Activated T-helper 1 cell treated with anti-CD3 and anti-CD28 coated beads, Interleukin-12 subunit alpha, Interleukin-12 subunit beta, Interleukin-2, Interleukin-4 antibody, amounts not matched to agents 30 ng/mL and 10 ng/mL and 1 ng/mL, durations not matched to agents 14 hours and 24 hours and 36 hours (primary cell): ENCODE measurements at regions not wholly inside any gene's neighbourhood (a gene's known extent, or its start where the extent isn't known, plus 50 kb on each side); places are given as distances from the start of the nearest gene placed in this dataset.
"Not testable (repeated sequence)": the region's sequence is repeated elsewhere in the genome, so short reads cannot be mapped to it uniquely, and the experiment has no call there.

Source experiments
- DNase-seq: peaks from one replicate; pipeline ENCODE4 v3.0.0; 2021; ENCODE audit warnings: low spot score
- H3K27ac Mint-ChIP-seq: one replicate; pipeline ENCODE4 v1.8.0; 2021; ENCODE audit warnings: mild to moderate bottlenecking, mixed read lengths
- H3K27me3 Mint-ChIP-seq: one replicate; pipeline ENCODE4 v1.8.0; 2022; ENCODE audit warnings: mild to moderate bottlenecking, moderate library complexity, mixed read lengths; ENCODE audit not compliant: insufficient read depth
- H3K36me3 Mint-ChIP-seq: one replicate; pipeline ENCODE4 v1.8.0; 2021; ENCODE audit warnings: low read depth, mixed read lengths
- H3K4me1 Mint-ChIP-seq: one replicate; pipeline ENCODE4 v1.8.0; 2021; ENCODE audit warnings: low read depth, mixed read lengths
- H3K4me3 Mint-ChIP-seq: one replicate; pipeline ENCODE4 v1.8.0; 2021; ENCODE audit warnings: mild to moderate bottlenecking, moderate library complexity, mixed read lengths
- H3K9me3 Mint-ChIP-seq: one replicate; pipeline ENCODE4 v1.8.0; 2021; ENCODE audit warnings: mixed read lengths
- intact Hi-C: fragments of 100-400 bp; cut with micrococcal nuclease; formaldehyde crosslinking; loops from one replicate; pipeline ENCODE4 v1.15.1; 2024

DNA sequence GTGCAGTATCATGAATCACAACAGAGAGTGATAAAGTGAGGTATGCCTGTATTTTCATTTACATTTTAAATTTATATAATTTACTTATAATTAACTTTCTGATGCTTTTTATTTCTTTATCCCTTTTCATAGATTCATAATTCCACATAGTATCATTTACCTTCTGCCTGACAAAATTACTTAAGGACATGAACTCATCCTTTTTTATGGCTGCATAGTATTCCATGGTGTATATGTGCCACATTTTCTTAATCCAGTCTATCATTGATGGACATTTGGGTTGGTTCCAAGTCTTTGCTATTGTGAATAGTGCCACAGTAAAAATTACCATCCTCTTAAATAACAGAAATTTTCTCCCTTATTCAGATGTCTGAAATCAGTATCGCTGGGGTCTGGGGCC, 224.5 kb downstream of the ANKRD7 start:
- intact Hi-C loops, H3K4me3 Mint-ChIP-seq, H3K4me1 Mint-ChIP-seq, H3K27me3 Mint-ChIP-seq, H3K36me3 Mint-ChIP-seq, H3K27ac Mint-ChIP-seq, DNase-seq, H3K9me3 Mint-ChIP-seq: not testable (repeated sequence)

DNA sequence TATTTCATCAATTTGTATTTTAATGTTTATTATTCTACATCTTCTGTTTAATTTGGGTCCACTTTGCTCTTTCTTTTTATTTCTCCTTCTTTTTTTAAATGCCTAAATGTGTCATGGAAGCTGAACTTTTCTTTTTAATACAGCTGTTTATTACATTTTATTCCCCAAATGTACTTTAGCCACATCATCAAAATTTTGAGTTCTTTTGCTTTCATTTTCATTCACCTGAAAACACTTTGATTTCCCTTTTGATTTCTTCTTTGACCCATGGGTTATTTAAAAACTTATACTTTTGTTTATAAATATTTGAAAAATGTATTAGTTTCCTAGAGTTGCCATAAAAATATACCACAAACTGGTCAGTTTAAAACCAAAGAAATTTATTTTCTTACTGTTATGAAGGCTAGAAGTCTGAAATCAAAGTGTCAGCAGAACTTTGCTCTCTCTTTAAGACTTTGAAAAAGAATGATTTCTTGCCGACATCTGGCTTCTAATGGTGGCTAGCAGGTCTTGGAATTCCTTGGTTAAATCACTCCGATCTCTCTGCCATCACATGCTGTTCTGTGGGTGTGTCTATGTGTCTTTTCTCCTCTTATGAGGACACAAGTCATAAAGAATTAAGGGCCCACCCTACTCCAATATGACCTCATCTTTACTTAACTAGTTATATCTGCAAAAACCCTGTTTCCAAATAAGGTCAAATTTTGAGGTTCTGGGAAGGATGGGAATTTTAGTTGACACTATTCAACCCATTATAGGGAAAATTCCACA, 225.5 kb downstream of the ANKRD7 start:
- H3K27ac Mint-ChIP-seq = no peak overlapping the region
- H3K4me3 Mint-ChIP-seq = no peak overlapping the region
- intact Hi-C loops = no loop called here
- H3K36me3 Mint-ChIP-seq = no peaks in the 10 kb centered on the region
- H3K4me1 Mint-ChIP-seq = no peaks in the 10 kb centered on the region
- H3K27me3 Mint-ChIP-seq = no peaks in the 10 kb centered on the region
- DNase-seq = no peak
- H3K9me3 Mint-ChIP-seq = peaks cover 8% of the 10 kb centered on the region

DNA sequence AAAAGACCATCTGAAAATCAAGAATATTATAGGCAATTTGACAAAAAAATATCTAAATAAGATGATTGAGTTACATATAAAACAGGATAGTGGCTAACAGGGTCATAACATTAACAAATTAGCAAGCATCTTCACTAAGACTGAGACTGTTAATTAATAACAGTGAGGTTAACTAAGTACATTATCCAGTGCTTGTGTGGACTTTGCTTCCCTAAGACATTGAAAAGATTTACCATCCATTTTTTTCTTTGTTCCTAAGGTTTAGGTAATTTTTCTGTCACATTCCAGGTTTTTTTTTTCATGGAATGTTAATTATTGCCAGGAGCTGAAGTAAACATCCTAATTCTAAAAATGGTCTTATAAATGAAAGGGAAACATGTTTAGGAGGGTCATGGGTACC, 227.6 kb downstream of the ANKRD7 start:
- Mint-ChIP-seq H3K27ac (no peak overlapping the region), H3K9me3 (peaks cover 8% of the 10 kb centered on the region), H3K36me3 (no peaks in the 10 kb centered on the region), H3K4me1 (no peaks in the 10 kb centered on the region), H3K4me3 (no peak overlapping the region), H3K27me3 (no peaks in the 10 kb centered on the region)
- no peak for DNase-seq
- intact Hi-C loops = no loop called here

DNA sequence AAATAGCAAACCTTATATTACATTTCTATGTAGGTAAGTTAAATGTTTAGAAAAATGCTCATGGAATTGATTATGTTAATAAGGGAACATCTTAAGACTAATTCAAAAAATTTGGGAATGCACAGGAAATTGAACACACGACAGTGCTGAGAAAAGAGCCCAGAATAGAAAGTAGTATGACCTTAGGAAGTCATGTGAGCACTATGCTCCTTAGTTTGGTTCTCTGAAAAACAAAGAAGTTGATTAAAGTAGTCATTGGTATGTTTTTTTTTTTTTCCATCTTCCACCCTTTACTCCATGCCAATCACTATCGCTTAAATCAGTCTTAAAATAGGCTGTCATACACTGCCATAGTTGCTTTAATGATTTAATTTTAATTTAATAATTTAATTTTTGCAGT, 242.9 kb downstream of the ANKRD7 start:
- intact Hi-C loops = no loop called here

DNA sequence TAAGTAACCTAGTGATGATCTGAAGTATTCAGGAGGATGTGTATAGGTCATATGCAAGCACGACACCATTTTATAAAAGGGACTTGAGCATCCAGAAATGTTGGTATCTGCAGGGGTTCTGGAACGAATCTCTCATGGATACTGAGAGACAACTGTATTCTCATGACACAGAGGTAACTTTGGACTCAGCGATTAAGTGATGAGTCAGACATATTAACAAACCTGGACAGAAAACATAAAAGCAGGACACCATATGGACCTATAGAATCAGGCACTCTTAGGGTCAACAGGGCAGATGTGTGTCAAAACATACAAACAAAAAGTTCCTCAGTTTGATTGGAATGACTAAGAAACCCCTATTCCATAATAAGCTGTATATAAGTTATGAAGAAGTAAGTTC, 248.1 kb downstream of the ANKRD7 start:
- DNase-seq = no peak
- H3K9me3 Mint-ChIP-seq = no peaks in the 10 kb centered on the region
- intact Hi-C loops = no loop called here
- no peaks in the 10 kb centered on the region for H3K4me1 Mint-ChIP-seq
- no peak overlapping the region for H3K4me3 Mint-ChIP-seq
- no peaks in the 10 kb centered on the region for H3K27me3 Mint-ChIP-seq
- no peaks in the 10 kb centered on the region for H3K36me3 Mint-ChIP-seq
- H3K27ac Mint-ChIP-seq = no peak overlapping the region

More for the DNA sequence above, 242.9 kb downstream of the ANKRD7 start:
- H3K4me3 Mint-ChIP-seq = no peak overlapping the region
- H3K27me3 Mint-ChIP-seq = no peaks in the 10 kb centered on the region
- no peaks in the 10 kb centered on the region for H3K4me1 Mint-ChIP-seq
- H3K36me3 Mint-ChIP-seq = no peaks in the 10 kb centered on the region
- DNase-seq = no peak
- H3K27ac Mint-ChIP-seq = no peak overlapping the region
- H3K9me3 Mint-ChIP-seq = no peaks in the 10 kb centered on the region

DNA sequence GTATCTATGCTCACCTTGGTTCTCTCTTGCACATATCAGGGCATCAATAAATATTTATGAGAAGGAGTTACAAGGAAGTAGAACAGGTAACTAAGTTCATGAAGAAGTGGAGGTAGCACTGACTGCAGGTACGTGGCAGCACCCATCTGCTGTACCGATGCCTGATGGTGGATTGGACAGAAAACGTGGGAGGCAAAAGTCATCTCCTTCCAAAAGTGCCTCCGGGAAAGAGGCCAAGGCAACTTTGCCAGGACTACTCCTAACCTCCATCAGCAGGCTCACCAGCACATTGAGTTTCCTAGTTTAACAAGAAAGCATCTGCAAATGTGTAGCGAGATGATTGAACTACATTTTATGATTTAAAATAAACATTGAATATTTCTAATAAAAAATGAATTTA, 248.8 kb downstream of the ANKRD7 start:
- Mint-ChIP-seq H3K27ac (no peak overlapping the region), H3K27me3 (no peaks in the 10 kb centered on the region), H3K4me3 (no peak overlapping the region), H3K36me3 (no peaks in the 10 kb centered on the region), H3K9me3 (no peaks in the 10 kb centered on the region), H3K4me1 (no peaks in the 10 kb centered on the region)
- intact Hi-C loops = no loop called here
- DNase-seq = no peak

DNA sequence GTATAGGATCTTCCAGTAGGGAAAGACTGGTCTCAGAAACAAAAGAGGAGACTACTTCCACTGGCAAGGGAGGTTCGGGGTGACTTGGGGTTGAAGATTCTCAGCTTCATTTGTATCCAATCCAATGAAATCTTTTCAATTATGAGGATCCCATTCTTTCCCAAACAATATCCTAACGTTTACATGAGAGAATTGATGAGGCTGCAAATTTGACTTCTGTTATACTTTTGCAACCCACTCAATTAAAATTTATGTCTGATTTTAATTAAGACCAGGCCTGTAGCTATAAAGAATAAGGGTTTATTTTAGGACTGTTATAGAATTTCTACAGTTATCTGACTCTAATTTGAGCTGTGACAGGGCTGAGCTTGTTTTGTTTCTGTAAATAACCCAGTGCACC, 251.5 kb downstream of the ANKRD7 start:
- no peaks in the 10 kb centered on the region for H3K27me3 Mint-ChIP-seq
- no peak for DNase-seq
- H3K9me3 Mint-ChIP-seq = no peaks in the 10 kb centered on the region
- H3K4me1 Mint-ChIP-seq = no peaks in the 10 kb centered on the region
- no peak overlapping the region for H3K27ac Mint-ChIP-seq
- no peak overlapping the region for H3K4me3 Mint-ChIP-seq
- no peaks in the 10 kb centered on the region for H3K36me3 Mint-ChIP-seq
- intact Hi-C loops = no loop called here

DNA sequence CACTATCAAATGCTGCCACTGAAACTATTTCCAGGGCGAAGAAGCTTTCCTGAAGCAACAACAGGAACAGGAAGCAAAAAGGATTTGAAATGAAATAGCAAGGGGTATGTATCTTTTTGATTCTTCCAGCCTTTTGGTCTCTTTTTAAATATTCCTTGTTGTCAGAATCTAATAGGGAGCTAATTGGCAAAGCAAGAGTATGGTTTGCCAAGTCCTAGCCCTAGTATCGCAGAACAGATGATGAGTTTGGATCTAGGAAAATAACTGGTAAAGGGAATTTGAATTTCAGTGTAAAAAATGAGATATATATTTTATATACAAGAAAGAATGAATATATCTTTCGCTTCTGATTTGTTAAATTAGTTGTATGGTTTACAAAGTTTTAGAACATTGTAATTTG, 252.5 kb downstream of the ANKRD7 start:
- H3K36me3 Mint-ChIP-seq = no peaks in the 10 kb centered on the region
- H3K4me3 Mint-ChIP-seq = no peak overlapping the region
- no peak overlapping the region for H3K27ac Mint-ChIP-seq
- H3K9me3 Mint-ChIP-seq = peaks cover 3% of the 10 kb centered on the region
- intact Hi-C loops = no loop called here
- no peaks in the 10 kb centered on the region for H3K27me3 Mint-ChIP-seq
- no peaks in the 10 kb centered on the region for H3K4me1 Mint-ChIP-seq
- no peak for DNase-seq

DNA sequence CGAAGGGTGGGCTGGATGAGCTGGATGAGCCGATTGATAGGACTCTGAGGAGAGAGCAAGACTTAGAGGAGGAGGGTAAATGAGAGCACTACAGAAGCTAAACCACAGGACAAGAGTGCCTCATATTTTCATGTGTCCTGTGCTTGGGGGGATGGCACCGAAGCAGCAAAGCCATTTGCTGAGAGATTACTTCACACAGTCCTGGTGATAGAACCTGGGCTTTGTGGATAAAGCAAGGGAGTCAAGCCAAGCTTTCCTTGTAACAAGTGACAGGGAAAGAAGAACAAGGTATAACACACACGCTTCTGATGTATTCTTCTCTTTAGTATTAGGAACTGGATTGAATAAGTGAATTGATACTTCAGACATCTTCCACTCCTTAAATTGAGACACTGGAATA, 253.7 kb downstream of the ANKRD7 start:
- peaks cover 10% of the 10 kb centered on the region for H3K9me3 Mint-ChIP-seq
- DNase-seq = no peak
- no peaks in the 10 kb centered on the region for H3K4me1 Mint-ChIP-seq
- no peaks in the 10 kb centered on the region for H3K27me3 Mint-ChIP-seq
- H3K27ac Mint-ChIP-seq = no peak overlapping the region
- intact Hi-C loops = no loop called here
- no peaks in the 10 kb centered on the region for H3K36me3 Mint-ChIP-seq
- H3K4me3 Mint-ChIP-seq = no peak overlapping the region

DNA sequence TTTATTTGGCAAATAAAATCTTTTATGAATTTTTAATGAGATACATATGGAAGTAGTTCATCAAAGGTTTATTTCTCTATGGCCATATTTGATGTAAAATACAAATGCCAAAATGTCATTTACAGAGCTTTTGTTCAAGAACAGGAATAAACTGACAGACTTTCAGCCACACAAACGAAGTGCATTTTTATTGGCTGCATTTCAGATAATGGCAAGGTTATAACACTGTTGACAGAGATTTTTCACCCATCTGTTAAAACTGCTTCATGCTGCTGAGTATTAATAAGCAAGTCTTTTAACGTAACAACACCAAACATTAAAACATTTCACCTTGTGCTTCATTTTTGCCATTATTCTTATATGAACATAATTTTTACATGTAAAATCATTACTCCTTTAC, 254.4 kb downstream of the ANKRD7 start:
- H3K4me3 Mint-ChIP-seq = no peak overlapping the region
- H3K27ac Mint-ChIP-seq = no peak overlapping the region
- H3K4me1 Mint-ChIP-seq = no peaks in the 10 kb centered on the region
- peaks cover 10% of the 10 kb centered on the region for H3K9me3 Mint-ChIP-seq
- no peaks in the 10 kb centered on the region for H3K27me3 Mint-ChIP-seq
- intact Hi-C loops = no loop called here
- H3K36me3 Mint-ChIP-seq = no peaks in the 10 kb centered on the region
- DNase-seq = no peak

DNA sequence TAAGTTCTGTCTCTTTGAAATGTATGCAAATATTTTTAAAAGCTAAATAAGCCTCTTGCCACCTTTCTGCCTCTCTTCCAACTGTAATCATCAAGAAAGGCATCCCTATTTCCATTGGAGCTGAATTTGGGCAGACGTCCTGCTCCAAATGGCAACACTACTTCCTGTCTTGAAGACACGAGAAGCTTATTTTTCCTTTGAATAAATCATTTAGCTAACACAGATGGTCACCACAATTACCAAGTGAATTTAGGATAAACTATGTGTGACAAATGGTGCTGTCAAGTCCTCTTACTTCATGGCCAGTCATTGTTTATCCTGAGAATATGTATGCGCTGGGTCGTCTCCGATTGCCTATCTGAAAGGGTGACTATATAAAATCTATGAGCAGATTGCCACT, 268.0 kb downstream of the ANKRD7 start:
- intact Hi-C loops = no loop called here
- no peaks in the 10 kb centered on the region for H3K27me3 Mint-ChIP-seq
- no peaks in the 10 kb centered on the region for H3K36me3 Mint-ChIP-seq
- no peak overlapping the region for H3K27ac Mint-ChIP-seq
- H3K4me3 Mint-ChIP-seq = no peak overlapping the region
- no peaks in the 10 kb centered on the region for H3K4me1 Mint-ChIP-seq
- DNase-seq = no peak
- H3K9me3 Mint-ChIP-seq = no peaks in the 10 kb centered on the region

DNA sequence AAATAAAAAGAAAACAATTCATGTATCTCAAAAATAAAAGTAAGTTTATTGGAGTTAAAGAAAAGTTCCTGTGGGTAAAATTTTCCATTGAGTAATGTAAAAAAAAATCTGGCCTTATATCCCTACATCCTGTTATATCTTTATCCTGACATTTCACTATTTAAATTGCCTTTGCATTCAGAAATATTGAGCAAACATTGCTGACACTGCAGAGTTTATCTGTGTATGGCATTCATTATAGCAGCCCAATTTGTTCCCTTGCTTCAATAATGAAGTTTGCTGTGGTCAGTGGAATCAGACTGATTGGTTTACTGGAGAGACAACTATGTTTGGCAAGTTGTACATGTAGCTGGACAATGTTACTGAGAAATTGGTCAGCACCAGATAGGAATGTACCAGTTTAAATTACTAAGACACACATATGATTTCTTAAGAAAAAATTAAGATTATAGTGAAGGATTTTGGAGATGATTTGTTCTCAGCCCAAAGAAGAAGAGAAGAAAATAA, 271.7 kb downstream of the ANKRD7 start:
- no peak for DNase-seq
- intact Hi-C loops = no loop called here
- no peaks in the 10 kb centered on the region for H3K36me3 Mint-ChIP-seq
- no peaks in the 10 kb centered on the region for H3K9me3 Mint-ChIP-seq
- no peak overlapping the region for H3K27ac Mint-ChIP-seq
- H3K4me1 Mint-ChIP-seq = no peaks in the 10 kb centered on the region
- H3K4me3 Mint-ChIP-seq = no peak overlapping the region
- H3K27me3 Mint-ChIP-seq = no peaks in the 10 kb centered on the region

DNA sequence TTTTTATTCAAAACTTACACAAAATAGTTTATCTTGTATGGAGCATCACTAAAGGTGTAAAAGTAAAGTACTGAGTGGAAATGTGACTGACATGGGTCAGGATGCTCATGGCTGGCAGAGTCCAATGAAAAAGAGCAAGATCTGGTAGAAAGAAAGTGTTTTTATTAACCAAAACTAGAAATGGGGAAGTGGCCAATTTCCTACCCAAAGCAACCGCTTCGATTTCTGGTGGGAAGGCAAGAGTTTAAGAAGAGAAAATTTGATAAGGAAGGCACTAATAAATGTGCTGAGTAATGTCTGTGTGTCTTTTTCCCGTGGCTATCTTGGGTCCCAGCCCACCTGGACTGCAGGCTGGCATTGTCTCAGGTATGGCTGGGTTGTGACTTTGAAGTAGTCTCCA, 277.7 kb downstream of the ANKRD7 start:
- intact Hi-C loops = no loop called here
- no peaks in the 10 kb centered on the region for H3K9me3 Mint-ChIP-seq
- no peaks in the 10 kb centered on the region for H3K36me3 Mint-ChIP-seq
- no peak overlapping the region for H3K4me3 Mint-ChIP-seq
- H3K4me1 Mint-ChIP-seq = no peaks in the 10 kb centered on the region
- H3K27me3 Mint-ChIP-seq = no peaks in the 10 kb centered on the region
- H3K27ac Mint-ChIP-seq = no peak overlapping the region
- no peak for DNase-seq

DNA sequence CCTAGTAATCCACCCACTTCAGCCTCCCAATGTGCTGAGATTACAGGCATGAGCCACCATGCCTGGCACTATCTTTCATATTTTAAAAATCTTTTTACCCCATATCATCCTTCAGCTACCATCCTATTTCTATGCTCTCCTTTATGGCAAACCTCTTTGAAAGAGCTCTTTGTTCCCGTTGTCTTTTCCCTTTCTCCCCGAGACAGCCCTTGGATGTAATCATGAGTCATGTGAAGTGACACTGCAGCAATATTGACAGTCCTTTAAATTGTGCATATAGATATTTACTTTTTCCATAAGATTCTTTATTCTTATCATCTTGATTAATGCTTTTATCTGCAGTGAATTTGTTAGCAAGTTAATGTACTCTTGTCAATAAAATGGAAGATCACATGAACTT, 286.6 kb downstream of the ANKRD7 start:
- no peaks in the 10 kb centered on the region for H3K9me3 Mint-ChIP-seq
- no peak overlapping the region for H3K27ac Mint-ChIP-seq
- DNase-seq = no peak
- no peaks in the 10 kb centered on the region for H3K27me3 Mint-ChIP-seq
- H3K4me1 Mint-ChIP-seq = no peaks in the 10 kb centered on the region
- no peaks in the 10 kb centered on the region for H3K36me3 Mint-ChIP-seq
- intact Hi-C loops = no loop called here
- H3K4me3 Mint-ChIP-seq = no peak overlapping the region
